ENCODE measurements at regions not wholly inside any gene's neighbourhood (a gene's known extent, or its start where the extent isn't known, plus 50 kb on each side); places are given as distances from the start of the nearest gene placed in this dataset.

GRCh38 chr3:156620901-156621300 is 53.5 kb upstream of the TIPARP start:
- DNase-seq: no peak

DNA sequence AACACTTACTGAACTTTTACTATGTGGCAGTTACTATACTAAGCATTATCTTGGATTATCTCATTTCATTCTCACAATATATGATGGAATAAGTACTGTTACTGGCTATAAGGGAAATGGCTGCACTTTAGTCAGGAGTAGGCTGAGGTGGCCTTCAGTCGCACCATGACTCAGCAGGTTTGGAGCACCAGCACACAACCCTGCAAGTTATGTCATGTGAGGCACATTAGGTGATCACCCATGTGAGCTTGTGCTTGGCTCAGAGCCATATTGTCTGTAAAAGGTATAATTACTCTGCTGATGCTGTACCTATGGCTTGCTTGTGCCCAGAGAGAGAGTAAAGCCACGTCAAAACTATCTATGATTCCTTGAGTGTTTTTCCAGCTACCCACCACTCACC is 54.1 kb upstream of the TIPARP start:
- peak; percentile 77 for DNase-seq

- DNase-seq: no peak
Observed at GRCh38 chr3:156619376-156619775, 55.0 kb upstream of the TIPARP start.

- no peak for DNase-seq
Observed at GRCh38 chr3:156617781-156618180, 56.6 kb upstream of the TIPARP start.

- no peak for DNase-seq
Observed at GRCh38 chr3:156617145-156617544, 57.2 kb upstream of the TIPARP start.

DNA sequence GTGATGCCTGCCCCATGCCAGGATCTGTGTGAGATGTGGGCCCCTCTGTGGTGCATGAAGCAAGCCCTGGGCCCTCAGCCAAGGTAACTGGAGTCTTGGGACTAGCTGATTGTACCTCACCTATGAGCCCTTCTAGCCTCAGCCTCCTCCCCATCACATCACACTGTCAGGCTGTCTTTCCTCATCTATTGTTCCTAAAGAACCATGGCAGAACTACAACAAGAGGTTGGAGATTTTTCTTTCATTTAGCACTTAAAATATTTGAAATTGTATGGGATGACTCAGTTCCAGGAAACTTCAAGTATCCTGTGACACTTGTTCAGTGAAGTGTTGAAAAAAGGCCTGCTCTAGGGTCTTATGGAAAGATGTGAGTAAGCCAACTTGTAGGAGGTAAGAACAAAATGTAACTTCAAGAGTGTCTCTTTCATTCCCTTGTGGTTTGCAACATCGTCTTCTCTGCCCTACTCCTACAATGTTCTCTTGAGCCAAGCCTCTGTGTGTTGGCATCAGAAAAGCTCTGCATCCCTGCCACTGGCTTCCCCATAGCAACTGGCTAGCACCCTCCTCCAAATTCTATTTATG is 58.7 kb upstream of the TIPARP start:
- no peak for DNase-seq

DNA sequence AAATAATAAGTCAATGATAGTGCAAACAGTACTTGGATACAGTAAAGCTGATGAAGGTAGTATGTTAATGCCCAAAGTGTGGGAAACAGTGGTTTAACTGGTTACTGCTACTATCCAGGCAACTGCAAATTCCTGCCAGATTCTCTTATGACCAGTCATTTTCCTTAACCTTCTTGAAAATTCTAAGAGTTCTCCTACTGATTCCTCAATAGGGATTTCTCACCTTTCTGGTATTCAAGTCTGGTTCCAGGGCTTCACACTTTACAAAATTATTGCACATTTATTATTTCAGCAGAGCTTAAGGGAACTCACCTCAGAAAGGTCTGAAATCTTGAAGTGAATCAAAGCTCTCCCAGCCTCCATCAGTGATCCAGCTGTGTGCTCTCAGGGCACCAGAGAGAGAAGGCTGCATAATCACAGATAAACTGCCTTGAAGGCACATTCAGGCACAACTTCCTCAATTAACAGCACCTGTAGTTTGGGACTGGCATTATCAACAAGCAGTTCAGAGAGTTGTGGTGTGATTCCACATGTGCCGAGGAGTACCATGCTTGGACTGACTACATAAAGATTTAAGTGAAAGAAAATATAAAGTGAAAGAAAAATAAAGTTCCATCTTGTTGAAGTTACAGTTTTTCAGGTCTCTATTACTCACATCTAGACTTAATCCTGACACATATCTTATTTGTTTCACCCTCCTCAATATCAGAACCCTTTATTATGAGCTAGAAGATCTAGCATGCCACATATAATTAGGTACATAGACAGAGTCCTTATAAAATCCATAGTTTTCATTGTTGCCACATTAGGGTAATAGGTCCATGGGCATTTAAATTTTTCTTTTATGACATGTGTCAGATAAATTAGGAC is 59.5 kb upstream of the TIPARP start:
- DNase-seq: no peak

GRCh38 chr3:156612903-156613302 is 58.0 kb upstream of the SSR3 start:
- no peak for DNase-seq

- no peak for DNase-seq
Observed at GRCh38 chr3:156611870-156612494, 57.1 kb upstream of the SSR3 start.

DNA sequence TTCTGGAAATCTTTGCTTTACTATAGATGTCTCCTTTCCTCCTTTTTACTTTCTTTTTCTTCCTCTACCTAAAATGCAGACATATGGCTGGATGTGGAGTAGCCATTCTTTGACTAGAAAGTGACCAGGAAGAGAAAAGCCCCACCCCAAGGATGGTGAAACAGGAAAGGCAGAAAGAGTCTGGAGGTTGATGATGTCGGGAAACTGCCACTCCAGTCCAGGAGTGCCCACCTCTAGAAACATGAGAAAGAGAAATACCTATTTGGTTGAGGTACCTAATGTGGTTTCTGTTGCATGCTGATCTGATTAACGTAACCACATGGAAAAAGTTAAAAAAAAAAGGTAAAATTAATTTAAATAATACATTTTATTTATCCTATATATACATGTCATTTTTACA is 55.2 kb upstream of the SSR3 start:
- no peak for DNase-seq

GRCh38 chr3:156609546-156609945 is 54.6 kb upstream of the SSR3 start:
- DNase-seq: no peak

DNA sequence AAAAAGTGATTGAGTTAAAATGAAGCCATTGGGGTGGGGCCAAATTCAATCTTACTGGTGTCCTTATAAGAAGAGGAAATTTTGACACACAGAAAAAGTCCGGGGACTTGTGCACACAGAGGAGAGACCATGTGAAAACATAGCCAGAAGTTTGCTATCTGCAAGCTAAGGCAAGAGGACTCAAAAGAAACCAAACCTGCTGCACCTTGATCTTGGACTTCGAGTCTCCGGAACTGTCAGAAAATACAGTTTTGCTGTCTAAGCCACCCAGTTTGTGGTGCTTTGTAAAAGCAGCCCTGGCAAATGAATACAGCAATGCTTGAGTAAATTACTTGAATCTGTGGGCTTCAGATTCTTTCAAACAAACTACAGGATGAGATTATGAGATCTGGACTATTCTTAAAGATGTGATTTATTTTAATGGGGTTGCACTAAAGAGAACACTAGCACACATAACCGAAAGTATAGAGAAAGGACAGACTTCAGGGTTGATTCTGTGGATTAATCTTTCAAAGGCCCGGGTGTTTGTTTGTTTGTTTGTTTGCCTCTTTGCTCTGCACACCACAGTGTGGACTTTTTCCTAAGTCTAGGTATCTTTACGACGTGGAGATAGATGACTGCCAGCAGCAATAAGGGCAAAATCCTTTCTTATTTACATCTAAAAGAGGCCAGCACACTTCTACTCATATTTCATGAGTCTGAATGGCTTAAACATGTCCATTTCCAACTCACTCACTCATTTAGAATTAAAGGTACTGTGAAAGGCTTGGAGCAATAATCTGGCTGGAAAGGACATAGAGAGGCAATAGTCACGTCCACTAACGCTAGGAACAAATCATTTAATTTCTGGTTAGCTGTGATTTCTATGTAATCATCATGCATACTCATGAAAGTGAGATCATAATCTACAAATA is 53.9 kb upstream of the SSR3 start:
- no peak for DNase-seq

GRCh38 chr3:156606729-156607128 is 51.8 kb upstream of the SSR3 start:
- no peak for DNase-seq

DNA sequence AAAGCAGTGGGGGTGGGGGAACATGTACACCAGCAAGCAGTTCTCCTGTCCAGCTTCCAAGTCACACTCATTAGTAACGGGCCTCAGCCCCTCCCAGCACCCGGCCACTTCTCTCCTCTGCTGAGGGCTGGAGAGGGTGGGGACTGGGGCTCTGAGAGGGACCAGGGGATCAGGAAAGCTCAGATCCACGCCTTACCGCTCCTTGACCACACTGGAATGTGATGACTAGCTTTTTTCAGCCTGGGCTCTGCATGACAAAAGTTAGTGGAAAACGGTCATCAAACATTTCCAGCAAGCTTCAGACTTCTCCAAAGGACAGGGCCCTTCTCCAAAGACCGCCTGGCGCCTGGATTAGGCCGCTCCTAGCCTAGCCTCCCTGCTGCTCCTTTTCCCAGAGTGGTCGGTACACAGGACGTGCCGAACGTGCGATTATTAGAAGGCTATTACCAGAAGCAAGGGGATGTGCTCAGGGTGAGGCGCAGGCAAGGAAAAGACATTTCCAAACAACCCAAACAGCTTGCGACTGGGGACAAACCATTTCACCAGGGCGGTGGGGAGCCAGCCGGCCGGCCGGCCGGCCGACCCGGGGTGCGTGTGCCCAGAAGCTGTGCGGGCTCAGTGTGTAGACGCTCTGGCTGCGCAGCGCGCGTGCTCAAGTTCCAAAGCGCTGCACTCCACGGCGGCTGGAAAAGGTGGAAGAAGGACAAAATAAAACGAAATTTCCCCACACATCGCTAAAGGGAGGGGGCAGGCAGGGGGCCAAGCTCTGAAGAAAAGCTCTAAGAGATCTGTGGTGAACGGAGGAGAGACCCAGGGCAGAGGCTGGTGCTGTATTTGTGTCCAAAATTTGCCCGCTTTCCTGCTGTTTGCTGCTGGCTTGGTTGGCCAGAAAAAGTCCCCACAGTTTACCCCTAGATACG is 51.0 kb upstream of the SSR3 start:
- DNase-seq: peak; percentile 19

DNA sequence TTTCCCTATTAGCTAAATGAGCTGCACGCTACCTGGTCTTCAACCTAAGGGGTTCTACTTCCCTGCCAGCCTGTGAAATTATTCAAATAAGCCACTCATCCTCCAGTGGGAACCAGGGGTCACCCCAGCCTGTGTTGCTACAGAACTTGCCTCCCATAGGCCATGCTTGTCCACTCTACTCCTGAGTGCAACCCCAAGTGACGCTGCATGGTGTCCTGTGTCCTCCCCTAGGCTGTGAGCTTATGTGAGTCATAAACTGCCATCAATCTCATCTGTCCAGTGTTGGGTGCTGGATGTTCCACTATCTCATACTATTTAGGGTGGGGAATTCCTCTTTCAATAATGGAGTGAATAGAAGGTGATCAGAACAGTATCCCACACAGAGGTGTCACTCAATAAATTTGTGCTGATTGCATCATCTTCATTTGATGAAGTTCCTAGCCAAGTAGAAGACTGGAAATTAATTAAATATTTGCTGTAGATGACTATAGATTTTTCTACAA is 49.8 kb upstream of the SSR3 start:
- DNase-seq: no peak

Data from NCI-H2227 treated with DMSO at 0.1 percent for 48 hours (cell line).